Large intestine (tissue), 3 donors: ENCODE measurements at regions not wholly inside any gene's neighbourhood (a gene's known extent, or its start where the extent isn't known, plus 50 kb on each side); places are given as distances from the start of the nearest gene placed in this dataset.

ENCODE experiments used
- DNase-seq, 2 donors: peaks; one replicate each; pipeline versions ENCODE4 v3.0.0 to v3.0.0-alpha.2; 2013
- H3K27ac ChIP-seq: one replicate; pipeline ENCODE4 v1.5.1; 2013; ENCODE audit warnings: low read length
- H3K27me3 ChIP-seq: 2 replicates; pipeline ENCODE4 v1.6.1; 2013; ENCODE audit warnings: low read length; ENCODE audit not compliant: control insufficient read depth, insufficient read depth
- H3K36me3 ChIP-seq: 2 replicates; pipeline ENCODE4 v1.6.1; 2013; ENCODE audit warnings: low read length; ENCODE audit not compliant: control insufficient read depth, insufficient read depth
- H3K4me1 ChIP-seq: one replicate; pipeline ENCODE4 v1.6.1; 2013; ENCODE audit warnings: low read length; ENCODE audit not compliant: control insufficient read depth, insufficient read depth
- H3K4me3 ChIP-seq: one replicate; pipeline ENCODE4 v1.5.1; 2013; ENCODE audit warnings: low read length
- H3K9me3 ChIP-seq: one replicate; pipeline ENCODE4 v1.6.1; 2013; ENCODE audit warnings: mild to moderate bottlenecking, low read depth, low read length, moderate library complexity; ENCODE audit not compliant: control insufficient read depth
- WGBS: methylation state at CpG from one replicate; pipeline ENCODE4 v1.1.5; 2013; ENCODE audit warnings: low lambda C conversion rate; ENCODE audit not compliant: insufficient coverage; 5-methylcytosine and 5-hydroxymethylcytosine counted together

DNA sequence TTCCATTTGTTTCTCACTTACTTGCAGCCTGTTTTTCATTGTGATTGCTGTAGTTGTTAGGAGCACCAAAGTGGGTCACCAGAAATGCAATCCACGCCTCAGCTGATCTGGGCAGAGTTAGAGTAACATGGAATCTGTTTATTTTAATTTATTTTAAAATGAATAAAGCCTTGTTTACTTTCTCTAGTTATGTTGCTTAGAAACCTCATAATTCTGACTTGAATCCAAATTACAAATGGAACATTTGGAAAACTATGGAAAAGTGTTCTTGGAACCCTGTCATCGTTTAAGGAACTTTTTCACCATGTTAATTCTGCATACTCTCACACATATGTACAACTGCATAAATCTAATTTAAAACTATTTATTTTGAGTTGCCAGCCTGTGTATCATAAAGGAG, 92.2 kb upstream of the DAAM1 start:
- H3K27ac ChIP-seq = no peak overlapping the region
- H3K4me1 ChIP-seq = no peaks in the 10 kb centered on the region
- H3K36me3 ChIP-seq = no peaks in the 10 kb centered on the region
- H3K4me3 ChIP-seq = no peak overlapping the region
- H3K27me3 ChIP-seq = no peaks in the 10 kb centered on the region
- WGBS = no CpG with 5 or more reads among the region's 2 CpGs
- DNase-seq = peak in 1 of 2 donors; percentile 20
- H3K9me3 ChIP-seq = no peaks in the 10 kb centered on the region

DNA sequence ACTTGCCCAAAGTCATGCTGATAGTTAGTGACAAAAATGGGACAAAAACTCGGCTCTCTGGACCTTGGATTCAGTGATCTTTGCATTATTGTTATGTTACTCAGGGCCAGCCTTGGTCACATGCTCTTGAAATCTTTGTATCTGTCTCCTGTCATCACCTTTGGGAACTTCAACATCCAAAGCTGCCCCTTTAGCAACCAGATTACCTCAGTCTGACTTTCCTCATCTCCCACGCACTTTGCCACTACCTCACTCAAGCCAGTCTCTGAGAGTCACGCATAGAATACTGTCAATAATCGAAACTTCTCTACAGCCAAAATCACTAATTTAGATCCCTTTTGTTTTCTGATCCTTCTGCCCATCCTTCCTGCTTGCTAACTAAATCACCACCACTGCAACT, 90.8 kb upstream of the DAAM1 start:
- Histone ChIP-seq H3K27me3 (no peaks in the 10 kb centered on the region), H3K9me3 (no peaks in the 10 kb centered on the region), H3K27ac (no peak overlapping the region), H3K4me3 (no peak overlapping the region), H3K36me3 (no peaks in the 10 kb centered on the region), H3K4me1 (no peaks in the 10 kb centered on the region)
- no peak for DNase-seq
- WGBS = no CpG with 5 or more reads among the region's 4 CpGs

DNA sequence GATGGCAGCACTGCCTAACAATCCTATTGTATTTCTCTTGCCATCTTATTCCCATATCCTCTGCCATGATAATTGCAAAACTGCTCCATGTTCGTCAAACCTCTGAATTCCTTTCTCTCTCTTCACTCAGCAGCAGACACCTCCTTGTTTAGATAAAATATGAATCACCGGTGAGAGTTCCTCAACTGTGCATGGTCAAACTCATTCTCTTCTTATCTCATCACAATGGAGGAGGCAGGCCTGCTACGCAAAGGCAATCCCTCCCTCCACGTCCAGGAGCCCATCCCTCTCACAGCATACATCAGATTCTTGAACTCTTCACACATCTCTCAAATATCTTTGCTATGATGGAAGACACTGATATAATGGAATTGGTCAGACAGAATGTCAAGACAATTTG, 90.1 kb upstream of the DAAM1 start:
- DNase-seq = no peak
- no peaks in the 10 kb centered on the region for H3K36me3 ChIP-seq

DNA sequence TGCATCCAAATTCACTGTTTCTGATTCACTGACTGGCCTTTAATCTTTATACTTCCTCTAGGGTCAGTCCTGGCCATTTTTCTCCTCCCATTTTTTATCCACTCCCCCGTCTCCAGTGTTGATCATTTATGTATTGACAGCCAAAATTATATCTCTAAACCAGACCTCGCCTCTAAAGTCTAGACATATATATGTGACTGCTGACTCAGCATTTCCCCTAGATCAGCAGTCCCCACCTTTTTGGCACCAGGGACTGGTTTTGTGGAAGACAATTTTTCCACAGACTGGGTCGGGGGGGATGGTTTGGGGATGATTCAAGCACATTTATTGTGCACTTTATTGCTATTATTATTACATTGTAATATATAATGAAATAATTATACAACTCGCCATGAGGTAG, 88.3 kb upstream of the DAAM1 start:
- no peak for DNase-seq
- Histone ChIP-seq H3K27me3 (no peaks in the 10 kb centered on the region), H3K9me3 (no peaks in the 10 kb centered on the region), H3K4me3 (no peak overlapping the region), H3K36me3 (no peaks in the 10 kb centered on the region), H3K27ac (no peak overlapping the region), H3K4me1 (no peaks in the 10 kb centered on the region)
- 80% methylated on average over 1 of the region's 4 CpGs for WGBS

More for the DNA sequence above, 90.1 kb upstream of the DAAM1 start:
- no peaks in the 10 kb centered on the region for H3K9me3 ChIP-seq
- WGBS = 83% methylated on average over 1 of the region's 4 CpGs
- H3K27me3 ChIP-seq = no peaks in the 10 kb centered on the region
- H3K4me1 ChIP-seq = no peaks in the 10 kb centered on the region
- no peak overlapping the region for H3K4me3 ChIP-seq
- no peak overlapping the region for H3K27ac ChIP-seq

DNA sequence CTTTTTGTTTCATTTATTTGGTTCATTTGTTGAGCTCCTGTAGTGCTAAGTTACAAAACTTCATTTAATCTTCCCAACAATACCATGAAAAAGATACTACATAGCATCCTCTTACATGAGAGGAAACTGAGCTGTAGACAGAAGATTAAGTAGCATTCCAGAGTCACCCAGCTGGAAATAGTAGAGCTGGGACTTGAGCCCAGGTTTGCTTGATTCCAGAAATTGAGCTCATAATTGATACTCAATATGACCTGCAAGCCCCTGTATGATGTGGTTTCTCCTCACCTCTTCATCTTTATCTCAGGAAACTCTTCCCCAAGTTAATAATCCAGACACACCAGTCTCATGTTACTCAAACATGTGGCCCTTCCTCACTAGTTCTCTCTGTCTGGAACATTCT, 87.0 kb upstream of the DAAM1 start:
- Histone ChIP-seq H3K9me3 (no peaks in the 10 kb centered on the region), H3K4me3 (no peak overlapping the region), H3K27me3 (no peaks in the 10 kb centered on the region), H3K36me3 (no peaks in the 10 kb centered on the region), H3K27ac (no peak overlapping the region), H3K4me1 (no peaks in the 10 kb centered on the region)
- no peak for DNase-seq

DNA sequence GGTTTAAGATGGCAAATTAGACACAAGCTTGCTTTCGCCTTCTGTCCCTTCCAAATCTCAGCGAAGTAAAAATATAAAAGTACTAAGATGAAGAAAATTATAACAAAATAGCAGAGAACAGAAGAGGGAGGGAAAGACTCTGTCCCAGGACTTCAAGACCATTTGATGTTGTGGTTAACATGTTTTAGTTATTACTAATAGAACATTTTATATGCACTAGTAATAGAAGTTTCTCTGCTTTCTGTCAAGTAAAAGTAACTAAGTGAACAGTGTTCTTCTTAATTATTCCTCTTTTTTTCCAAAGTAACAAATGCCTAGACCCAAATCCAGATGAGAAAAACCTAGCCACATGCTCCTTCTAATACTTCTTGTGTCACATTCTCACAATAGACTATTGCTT, 85.1 kb upstream of the DAAM1 start:
- H3K4me3 ChIP-seq = no peak overlapping the region
- no peaks in the 10 kb centered on the region for H3K4me1 ChIP-seq
- no peaks in the 10 kb centered on the region for H3K9me3 ChIP-seq
- H3K27me3 ChIP-seq = no peaks in the 10 kb centered on the region
- no peak overlapping the region for H3K27ac ChIP-seq
- 100% methylated on average over 2 of the region's 2 CpGs for WGBS
- DNase-seq = no peak
- no peaks in the 10 kb centered on the region for H3K36me3 ChIP-seq

DNA sequence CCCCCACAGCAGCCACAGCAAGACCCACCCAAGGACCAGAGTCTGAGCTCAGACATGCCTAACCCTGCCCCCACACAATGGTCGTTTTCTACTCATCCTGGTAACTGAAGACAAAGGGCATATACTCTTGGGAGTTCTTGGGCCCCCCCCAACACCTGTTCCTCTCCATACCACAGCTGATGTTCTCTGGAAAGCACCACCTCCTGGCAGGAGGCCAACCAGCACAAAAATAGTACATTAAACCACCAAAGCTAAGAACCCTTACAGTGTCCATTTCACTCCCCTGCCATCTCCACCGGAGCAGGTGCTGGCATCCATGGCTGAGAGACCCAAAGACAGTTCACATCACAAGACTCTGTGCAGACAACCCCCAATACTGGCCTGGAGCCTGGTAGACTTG, 80.6 kb upstream of the DAAM1 start:
- H3K4me1 ChIP-seq = no peaks in the 10 kb centered on the region
- no peak overlapping the region for H3K4me3 ChIP-seq
- no peak overlapping the region for H3K27ac ChIP-seq
- H3K9me3 ChIP-seq = no peaks in the 10 kb centered on the region
- no peaks in the 10 kb centered on the region for H3K27me3 ChIP-seq
- H3K36me3 ChIP-seq = no peaks in the 10 kb centered on the region
- no CpG with 5 or more reads among the region's 2 CpGs for WGBS
- DNase-seq = peak in 1 of 2 donors; percentile 17

DNA sequence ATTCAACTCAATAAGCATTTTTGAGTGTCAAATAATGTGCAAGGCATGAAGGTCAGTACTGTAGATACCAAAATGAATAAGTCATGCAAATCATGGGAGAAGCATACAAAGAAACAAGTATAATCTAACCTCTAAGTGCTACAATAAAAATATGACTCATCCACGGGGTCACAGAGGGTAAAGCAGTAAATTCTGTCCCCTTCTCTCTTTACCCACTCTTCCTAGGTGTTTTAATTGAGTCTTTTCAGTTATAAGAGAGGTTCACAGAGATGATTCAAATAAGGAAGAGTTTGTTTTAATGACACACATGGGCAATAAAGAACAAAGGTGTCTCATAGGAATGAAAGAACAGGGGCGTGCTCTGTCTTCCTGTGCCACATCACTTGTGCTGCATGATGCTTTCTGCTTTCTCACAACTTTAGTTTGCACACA, 71.5 kb upstream of the DAAM1 start:
- Histone ChIP-seq H3K4me3 (no peak overlapping the region), H3K27ac (peak overlapping the region; percentile 13), H3K4me1 (peaks cover 5% of the 10 kb centered on the region), H3K36me3 (no peaks in the 10 kb centered on the region), H3K27me3 (no peaks in the 10 kb centered on the region), H3K9me3 (no peaks in the 10 kb centered on the region)
- peak; percentile 43 to 76 for DNase-seq
- 0% methylated on average over 1 of the region's 2 CpGs for WGBS

DNA sequence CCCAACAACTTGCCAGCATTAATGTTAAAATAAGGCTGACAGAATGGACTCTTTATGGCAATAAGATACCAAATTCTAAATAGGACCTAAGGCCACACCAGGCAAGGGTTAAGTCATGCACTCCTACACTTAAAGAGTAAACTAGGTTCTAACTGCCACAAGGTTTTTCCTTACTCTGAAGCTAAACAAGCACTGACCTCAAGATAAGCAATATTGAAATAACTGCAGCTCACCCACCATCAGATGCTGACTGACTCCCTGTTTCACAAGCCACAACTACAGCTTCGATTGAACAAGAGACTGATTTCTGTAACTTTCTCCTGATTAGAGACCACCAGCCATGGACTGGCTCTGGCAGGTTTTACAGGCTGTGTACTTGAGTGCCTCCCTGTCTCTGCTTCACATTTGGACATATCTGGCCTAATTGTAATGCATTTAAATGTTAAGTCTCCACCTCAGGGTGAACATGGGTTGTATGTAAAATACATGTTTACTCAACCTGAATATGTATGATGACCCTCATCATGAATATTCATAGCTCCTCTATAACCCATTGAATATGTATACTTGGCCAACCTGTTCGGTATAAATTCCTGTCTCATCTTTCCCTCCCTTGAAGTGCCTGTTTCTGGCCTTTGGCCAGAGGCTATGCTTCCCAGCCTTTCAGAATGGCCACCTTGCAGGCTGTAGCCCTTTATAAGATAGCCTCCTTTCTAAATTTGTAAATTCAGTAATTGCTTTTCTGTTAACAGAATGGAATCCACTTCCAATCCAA, 70.5 kb upstream of the DAAM1 start:
- Histone ChIP-seq H3K27me3 (no peaks in the 10 kb centered on the region), H3K4me3 (no peak overlapping the region), H3K9me3 (no peaks in the 10 kb centered on the region), H3K27ac (no peak overlapping the region), H3K36me3 (no peaks in the 10 kb centered on the region), H3K4me1 (peaks cover 5% of the 10 kb centered on the region)
- no CpG with 5 or more reads among the region's 2 CpGs for WGBS
- no peak for DNase-seq

DNA sequence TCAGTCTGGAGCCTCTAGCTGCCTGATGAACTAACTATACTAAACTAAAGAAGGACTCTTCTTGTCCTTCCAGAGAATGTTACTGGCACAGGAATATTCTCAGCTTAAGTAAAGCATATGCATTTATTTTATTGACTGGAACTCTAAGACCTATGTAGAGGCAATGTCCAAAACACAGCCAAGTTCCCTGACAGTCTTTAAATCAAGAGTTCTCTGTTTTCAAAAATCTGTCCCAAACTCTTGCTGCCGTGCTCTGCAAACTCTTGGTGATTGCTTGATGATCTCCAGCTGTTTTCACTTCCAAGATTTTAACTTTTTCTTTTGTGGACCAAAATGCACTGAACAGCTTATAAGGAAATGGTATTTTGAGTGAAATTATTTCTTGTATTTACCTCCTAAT, 67.5 kb upstream of the DAAM1 start:
- no peak for DNase-seq
- Histone ChIP-seq H3K36me3 (no peaks in the 10 kb centered on the region), H3K27ac (no peak overlapping the region), H3K4me3 (no peak overlapping the region), H3K9me3 (no peaks in the 10 kb centered on the region), H3K4me1 (peaks cover 5% of the 10 kb centered on the region), H3K27me3 (no peaks in the 10 kb centered on the region)
- no CpG with 5 or more reads among the region's 1 CpG for WGBS

DNA sequence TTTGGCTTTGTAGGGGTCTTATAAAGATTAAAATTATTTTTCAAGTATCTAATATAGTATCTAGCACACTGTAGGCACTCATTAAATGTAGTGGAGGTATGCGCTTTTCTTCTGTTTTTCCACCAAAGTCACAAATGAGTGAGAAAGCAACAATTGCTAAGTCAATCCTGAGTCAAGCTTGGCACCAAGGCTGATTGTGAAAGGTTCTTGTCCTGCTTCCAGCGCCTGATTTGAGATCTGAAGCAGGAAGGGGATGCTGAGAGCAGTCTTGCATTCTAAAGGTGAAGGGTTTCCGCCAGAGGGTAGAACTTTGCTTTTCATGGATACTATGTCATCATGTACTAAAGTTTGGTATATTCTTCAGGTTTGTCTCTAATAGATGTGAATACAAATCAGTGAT, 64.9 kb upstream of the DAAM1 start:
- H3K9me3 ChIP-seq = no peaks in the 10 kb centered on the region
- H3K27me3 ChIP-seq = no peaks in the 10 kb centered on the region
- DNase-seq = no peak
- no peaks in the 10 kb centered on the region for H3K36me3 ChIP-seq
- no CpG with 5 or more reads among the region's 3 CpGs for WGBS
- H3K4me3 ChIP-seq = no peak overlapping the region
- H3K4me1 ChIP-seq = no peaks in the 10 kb centered on the region
- no peak overlapping the region for H3K27ac ChIP-seq
